ACC112 (cell line): ENCODE measurements at regions not wholly inside any gene's neighbourhood (a gene's known extent, or its start where the extent isn't known, plus 50 kb on each side); places are given as distances from the start of the nearest gene placed in this dataset.
"Not testable (repeated sequence)": the region's sequence is repeated elsewhere in the genome, so short reads cannot be mapped to it uniquely, and the experiment has no call there.

Experiments
- H2AFZ ChIP-seq: fragments of 200-600 bp; sonication (generic); one replicate; pipeline ENCODE4 v1.6.0; 2017; ENCODE audit warnings: antibody characterized with exemption, low read length; ENCODE audit not compliant: unreplicated experiment
- H3K27ac ChIP-seq: fragments of 200-600 bp; sonication (generic); 2 replicates; pipeline ENCODE4 v1.5.1; 2014; ENCODE audit warnings: low read depth, mild to moderate bottlenecking, antibody characterized with exemption, low read length, moderate library complexity
- H3K27me3 ChIP-seq: fragments of 200-600 bp; sonication (generic); 2 replicates; pipeline ENCODE4 v1.6.1; 2014; ENCODE audit warnings: mild to moderate bottlenecking, antibody characterized with exemption, low read length, moderate library complexity, mixed read lengths; ENCODE audit not compliant: insufficient read depth
- H3K36me3 ChIP-seq: fragments of 200-600 bp; sonication (generic); 2 replicates; pipeline ENCODE4 v1.6.1; 2016; ENCODE audit warnings: mild to moderate bottlenecking, antibody characterized with exemption, low read length, moderate library complexity, mixed read lengths; ENCODE audit not compliant: insufficient read depth
- H3K4me1 ChIP-seq: fragments of 200-600 bp; sonication (generic); one replicate; pipeline ENCODE4 v1.6.1; 2016; ENCODE audit warnings: low read length, mixed read lengths; ENCODE audit not compliant: insufficient read depth, unreplicated experiment, control insufficient read depth
- H3K4me3 ChIP-seq: fragments of 200-600 bp; sonication (generic); 2 replicates; pipeline ENCODE4 v1.5.1; 2014; ENCODE audit warnings: mild to moderate bottlenecking, low read depth, low read length
- H3K79me2 ChIP-seq: fragments of 200-600 bp; sonication (generic); one replicate; pipeline ENCODE4 v1.6.0; 2016; ENCODE audit warnings: low read length; ENCODE audit not compliant: control insufficient read depth, unreplicated experiment, insufficient read depth

GRCh38 chr16:47986031-47986430 is 169.8 kb downstream of the ABCC12 start:
- H3K79me2 ChIP-seq: no peaks in the 10 kb centered on the region
- H3K27me3 ChIP-seq: peaks cover 74% of the 10 kb centered on the region
- H2AFZ ChIP-seq: no peak overlapping the region
- no peak overlapping the region for H3K27ac ChIP-seq
- no peaks in the 10 kb centered on the region for H3K36me3 ChIP-seq
- no peaks in the 10 kb centered on the region for H3K4me1 ChIP-seq
- H3K4me3 ChIP-seq: no peak overlapping the region

- no peak overlapping the region for H2AFZ ChIP-seq
- no peak overlapping the region for H3K27ac ChIP-seq
- no peaks in the 10 kb centered on the region for H3K4me1 ChIP-seq
- no peak overlapping the region for H3K4me3 ChIP-seq
- no peaks in the 10 kb centered on the region for H3K79me2 ChIP-seq
- H3K36me3 ChIP-seq: no peaks in the 10 kb centered on the region
- H3K27me3 ChIP-seq: peaks cover 73% of the 10 kb centered on the region
Observed at GRCh38 chr16:47984669-47985068, 171.1 kb downstream of the ABCC12 start.

- Histone ChIP-seq H3K4me1 (no peaks in the 10 kb centered on the region), H3K36me3 (no peaks in the 10 kb centered on the region), H3K27ac (no peak overlapping the region), H3K4me3 (no peak overlapping the region), H3K27me3 (peaks cover 73% of the 10 kb centered on the region), H3K79me2 (no peaks in the 10 kb centered on the region), H2AFZ (no peak overlapping the region)
Observed at GRCh38 chr16:47983999-47984580, 171.7 kb downstream of the ABCC12 start.

GRCh38 chr16:47980212-47980611 is 175.6 kb downstream of the ABCC12 start:
- Histone ChIP-seq H3K79me2 (no peaks in the 10 kb centered on the region), H3K4me3 (no peak overlapping the region), H3K36me3 (no peaks in the 10 kb centered on the region), H3K4me1 (no peaks in the 10 kb centered on the region), H2AFZ (no peak overlapping the region), H3K27me3 (peaks cover 65% of the 10 kb centered on the region), H3K27ac (no peak overlapping the region)

- H3K27me3 ChIP-seq: peaks cover 65% of the 10 kb centered on the region
Observed at GRCh38 chr16:47979616-47980182, 176.1 kb downstream of the ABCC12 start.

GRCh38 chr16:47979164-47979520 is 176.7 kb downstream of the ABCC12 start:
- Histone ChIP-seq H3K27me3 (peaks cover 65% of the 10 kb centered on the region), H2AFZ (no peak overlapping the region), H3K27ac (no peak overlapping the region), H3K36me3 (no peaks in the 10 kb centered on the region), H3K4me1 (no peaks in the 10 kb centered on the region), H3K4me3 (no peak overlapping the region), H3K79me2 (no peaks in the 10 kb centered on the region)

More at GRCh38 chr16:47979616-47980182, 176.1 kb downstream of the ABCC12 start:
- H3K4me3 ChIP-seq: no peak overlapping the region
- no peaks in the 10 kb centered on the region for H3K36me3 ChIP-seq
- H2AFZ ChIP-seq: no peak overlapping the region
- no peaks in the 10 kb centered on the region for H3K4me1 ChIP-seq
- H3K79me2 ChIP-seq: no peaks in the 10 kb centered on the region
- no peak overlapping the region for H3K27ac ChIP-seq

- Histone ChIP-seq H3K4me1 (no peaks in the 10 kb centered on the region), H3K36me3 (no peaks in the 10 kb centered on the region), H2AFZ (no peak overlapping the region), H3K27ac (no peak overlapping the region), H3K27me3 (peaks cover 62% of the 10 kb centered on the region), H3K4me3 (no peak overlapping the region), H3K79me2 (no peaks in the 10 kb centered on the region)
Observed at GRCh38 chr16:47978491-47979163, 177.2 kb downstream of the ABCC12 start.

- peaks cover 65% of the 10 kb centered on the region for H3K27me3 ChIP-seq
- no peaks in the 10 kb centered on the region for H3K4me1 ChIP-seq
- H3K27ac ChIP-seq: no peak overlapping the region
- H3K36me3 ChIP-seq: no peaks in the 10 kb centered on the region
- H3K79me2 ChIP-seq: no peaks in the 10 kb centered on the region
- H2AFZ ChIP-seq: no peak overlapping the region
- no peak overlapping the region for H3K4me3 ChIP-seq
Observed at GRCh38 chr16:47977802-47978201, 178.0 kb downstream of the ABCC12 start.

GRCh38 chr16:47976636-47977210 is 179.1 kb downstream of the ABCC12 start:
- Histone ChIP-seq H3K36me3 (no peaks in the 10 kb centered on the region), H3K79me2 (no peaks in the 10 kb centered on the region), H2AFZ (no peak overlapping the region), H3K27ac (no peak overlapping the region), H3K27me3 (peaks cover 67% of the 10 kb centered on the region), H3K4me3 (no peak overlapping the region), H3K4me1 (no peaks in the 10 kb centered on the region)

GRCh38 chr16:47974971-47975370 is 180.8 kb downstream of the ABCC12 start:
- H3K27me3 ChIP-seq: peaks cover 55% of the 10 kb centered on the region
- H3K4me3 ChIP-seq, H3K27ac ChIP-seq, H2AFZ ChIP-seq, H3K4me1 ChIP-seq, H3K36me3 ChIP-seq, H3K79me2 ChIP-seq: not testable (repeated sequence)

- Histone ChIP-seq H3K27me3 (peaks cover 54% of the 10 kb centered on the region), H3K4me3 (no peak overlapping the region), H3K27ac (no peak overlapping the region), H2AFZ (no peak overlapping the region), H3K36me3 (no peaks in the 10 kb centered on the region), H3K4me1 (no peaks in the 10 kb centered on the region), H3K79me2 (no peaks in the 10 kb centered on the region)
Observed at GRCh38 chr16:47973552-47973951, 182.2 kb downstream of the ABCC12 start.
